Pancreas (tissue), 10 donors: ENCODE measurements at regions not wholly inside any gene's neighbourhood (a gene's known extent, or its start where the extent isn't known, plus 50 kb on each side); places are given as distances from the start of the nearest gene placed in this dataset.
"Not testable (repeated sequence)": the region's sequence is repeated elsewhere in the genome, so short reads cannot be mapped to it uniquely, and the experiment has no call there.

Experiments used
- ATAC-seq, 4 donors: fragments of 200-7000 bp; cut with Tn5 transposase; one replicate each; pipeline versions ENCODE4 v1.8.0 to v1.9.1; 2020; ENCODE audit warnings: mild to moderate bottlenecking in 4 of 4, moderate library complexity in 4 of 4
- DNase-seq, 6 donors: peaks; one replicate each; pipeline ENCODE4 v3.0.0-alpha.2; 2020
- FAIRE-seq: peaks from 2 replicates; lab custom pipeline; 2012; peaks lifted over from hg19 to GRCh38; lab: Jason Lieb, UNC
- H3K27ac ChIP-seq, 4 donors: fragments of 200-600 bp; sonication (generic); 1 replicate in 3 of 4; 2 replicates in 1 of 4; pipeline versions ENCODE4 v1.5.0 to v1.8.0; 2020
- H3K27me3 ChIP-seq, 4 donors: fragments of 200-600 bp; one replicate each; pipeline ENCODE4 v1.8.0; 2021
- H3K36me3 ChIP-seq, 3 donors: fragments of 200-600 bp; sonication (generic) in 1 of 3; one replicate each; pipeline versions ENCODE4 v1.5.0 to v1.8.0; 2020 to 2021
- H3K4me1 ChIP-seq, 3 donors: fragments of 200-600 bp; one replicate each; pipeline ENCODE4 v1.8.0; 2021
- H3K4me3 ChIP-seq, 4 donors: fragments of 200-600 bp; sonication (generic) in 2 of 4; one replicate each; pipeline versions ENCODE4 v1.5.0 to v1.8.0; 2020 to 2021
- H3K9me3 ChIP-seq, 4 donors: fragments of 200-600 bp; one replicate each; pipeline ENCODE4 v1.8.0; 2021
- WGBS, 2 donors: extraction: QIAGEN DNeasy Blood & Tissue Kit; methylation state at CpG; one replicate each; pipeline ENCODE4 v1.1.7; 2013; 5-methylcytosine and 5-hydroxymethylcytosine counted together
- intact Hi-C, 3 donors: fragments of 100-400 bp; cut with DNase I; formaldehyde crosslinking; loops; one replicate each; pipeline versions ENCODE4 v1.11.1 to v1.14.2; 2022
- TF ChIP-seq, protein P1 (sequence below), 4 donors: fragments of 200-600 bp; sonication (generic) in 3 of 4; IDR thresholded peaks; one replicate each; pipeline versions ENCODE4 v1.5.0 to v1.8.0; 2021; ENCODE audit warnings: antibody characterized with exemption in 4 of 4
- donor health status: healthy with polysubstance abuse.
- donor health status: DM: no; HTN: no; CAD: no; lungs with moderate emphysema.
- donor health status: DM: no; HTN: no; CAD: no.
- donor health status: control.
- donor health status: control.
- donor health status: Bipolar disorder and iron deficiency.
- donor health status: DM: yes; HTN: yes; CAD: no.
- donor health status: DM: no; HTN: no; CAD: no.
- donor health status: DM: no; HTN: no; CAD: no.
- donor health status: DM: yes; HTN: yes; CAD: no.

DNA sequence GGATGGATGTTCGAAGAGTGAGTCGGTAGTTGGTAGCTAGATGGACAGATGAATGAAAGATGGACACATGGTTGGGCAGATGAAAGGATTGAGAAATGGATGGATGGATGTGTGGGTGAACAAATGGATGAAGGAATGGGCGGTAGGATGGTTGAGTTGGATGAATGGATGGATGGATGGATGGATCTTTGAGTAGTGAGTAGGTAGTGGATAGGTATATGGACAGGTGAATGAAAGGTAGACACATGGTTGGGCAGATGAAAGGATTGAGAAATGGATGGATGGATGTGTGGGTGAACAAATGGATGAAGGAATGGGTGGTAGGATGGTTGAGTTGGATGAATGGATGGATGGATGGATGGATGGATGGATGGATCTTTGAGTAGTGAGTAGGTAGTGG lies 97.0 kb upstream of the ADAMTS2 start:
- H3K4me1 ChIP-seq, H3K36me3 ChIP-seq, H3K27me3 ChIP-seq, H3K9me3 ChIP-seq, FAIRE-seq, H3K4me3 ChIP-seq, ATAC-seq, intact Hi-C loops, DNase-seq, H3K27ac ChIP-seq: not testable (repeated sequence)
- WGBS, 2 donors: 86 to 93% methylated on average over 3 of the region's 3 CpGs

DNA sequence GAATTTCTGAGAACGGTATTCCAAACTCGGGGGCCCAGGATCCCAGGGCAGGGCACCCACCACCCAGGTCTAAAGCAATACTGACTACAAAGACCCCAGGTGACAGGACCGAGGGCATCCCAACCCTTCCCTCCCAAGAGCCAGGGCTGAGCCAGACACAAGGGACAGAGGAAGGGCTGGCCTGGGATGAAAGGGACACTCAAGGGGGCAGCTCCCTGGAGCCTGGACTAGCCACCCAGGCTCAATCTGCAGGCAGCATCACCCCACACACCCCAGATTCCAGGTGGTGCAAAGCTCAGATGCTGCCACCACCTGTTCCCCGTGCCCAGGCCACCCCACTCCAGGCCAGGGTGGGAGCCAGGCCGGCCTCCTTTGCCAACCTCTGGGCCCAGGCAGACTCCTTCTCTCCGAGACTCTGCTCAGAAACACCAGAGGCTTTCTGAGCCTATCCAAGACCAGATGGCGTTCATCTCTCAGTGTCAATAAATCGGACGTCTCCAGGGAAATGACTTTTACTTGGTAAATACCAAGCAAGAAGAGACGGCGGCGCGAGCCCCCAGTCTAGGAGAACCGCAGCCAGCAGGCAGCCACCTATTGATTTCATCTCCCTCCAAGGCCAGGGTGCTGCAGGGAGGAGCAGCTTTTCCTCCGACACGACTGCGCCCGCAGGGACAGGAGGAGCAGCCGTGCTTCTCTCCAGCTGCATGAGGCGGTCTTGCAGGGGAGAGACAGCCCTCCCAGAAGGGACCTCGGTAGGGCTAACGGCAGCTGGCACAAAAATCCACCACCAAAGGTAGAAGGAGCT lies 94.1 kb upstream of the ADAMTS2 start:
- Histone ChIP-seq H3K4me1 (no peaks in the 10 kb centered on the region), H3K27ac (no peak overlapping the region), H3K36me3 (no peaks in the 10 kb centered on the region), H3K9me3 (no peaks in the 10 kb centered on the region), H3K4me3 (no peak overlapping the region), H3K27me3 (no peaks in the 10 kb centered on the region)
- ATAC-seq (no peak), FAIRE-seq (no peak), DNase-seq (no peak)
- TF ChIP-seq, protein P1, sequence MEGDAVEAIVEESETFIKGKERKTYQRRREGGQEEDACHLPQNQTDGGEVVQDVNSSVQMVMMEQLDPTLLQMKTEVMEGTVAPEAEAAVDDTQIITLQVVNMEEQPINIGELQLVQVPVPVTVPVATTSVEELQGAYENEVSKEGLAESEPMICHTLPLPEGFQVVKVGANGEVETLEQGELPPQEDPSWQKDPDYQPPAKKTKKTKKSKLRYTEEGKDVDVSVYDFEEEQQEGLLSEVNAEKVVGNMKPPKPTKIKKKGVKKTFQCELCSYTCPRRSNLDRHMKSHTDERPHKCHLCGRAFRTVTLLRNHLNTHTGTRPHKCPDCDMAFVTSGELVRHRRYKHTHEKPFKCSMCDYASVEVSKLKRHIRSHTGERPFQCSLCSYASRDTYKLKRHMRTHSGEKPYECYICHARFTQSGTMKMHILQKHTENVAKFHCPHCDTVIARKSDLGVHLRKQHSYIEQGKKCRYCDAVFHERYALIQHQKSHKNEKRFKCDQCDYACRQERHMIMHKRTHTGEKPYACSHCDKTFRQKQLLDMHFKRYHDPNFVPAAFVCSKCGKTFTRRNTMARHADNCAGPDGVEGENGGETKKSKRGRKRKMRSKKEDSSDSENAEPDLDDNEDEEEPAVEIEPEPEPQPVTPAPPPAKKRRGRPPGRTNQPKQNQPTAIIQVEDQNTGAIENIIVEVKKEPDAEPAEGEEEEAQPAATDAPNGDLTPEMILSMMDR (IDR thresholded peaks at IDR 0.05): no peak
- WGBS, 2 donors: 38 to 42% methylated on average over 22 of the region's 22 CpGs
- intact Hi-C loops: no loop called here

DNA sequence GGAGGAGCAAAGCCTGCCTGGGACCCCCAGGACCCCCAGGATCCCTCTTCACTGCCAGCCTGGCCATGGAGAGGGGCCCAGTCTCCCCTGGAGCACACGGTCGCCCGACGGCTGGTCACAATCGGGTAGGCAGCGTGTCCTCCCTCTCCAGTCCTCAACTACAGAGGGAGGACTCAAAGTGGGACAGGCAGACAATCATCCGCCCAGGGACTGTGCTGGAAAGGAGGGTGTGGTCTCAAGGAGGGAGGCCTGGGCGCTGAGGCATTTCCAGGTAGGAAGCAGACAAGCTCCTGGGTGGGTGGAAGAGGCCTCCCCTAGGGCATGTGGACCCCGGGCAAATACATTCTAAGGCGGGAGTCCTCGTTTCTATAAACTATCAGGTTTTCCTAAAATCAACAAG lies 93.2 kb upstream of the ADAMTS2 start:
- no peak for FAIRE-seq
- 56 to 77% methylated on average over 11 of the region's 11 CpGs for WGBS, 2 donors

DNA sequence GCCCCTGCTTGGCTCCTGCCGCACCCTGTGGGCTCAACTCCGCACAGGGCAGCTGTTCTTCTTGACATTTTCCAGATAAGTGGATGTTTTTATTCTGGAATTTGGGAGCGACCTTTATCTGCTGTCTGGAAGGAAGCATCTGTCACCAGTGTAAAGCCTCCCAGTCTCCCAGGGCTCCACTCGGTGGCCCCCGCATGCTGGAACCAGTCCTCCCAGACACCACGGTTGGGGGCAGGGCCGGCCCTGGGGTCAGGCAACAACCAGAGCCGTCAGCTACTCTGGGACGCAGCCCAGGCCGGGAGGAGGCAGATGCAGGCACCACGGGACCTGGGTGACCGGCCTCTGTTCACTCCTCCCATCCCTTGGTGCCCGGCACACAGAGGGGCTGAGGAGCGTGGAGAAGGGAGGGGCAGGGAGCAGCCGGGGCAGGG lies 92.8 kb upstream of the ADAMTS2 start:
- Histone ChIP-seq H3K4me1 (no peaks in the 10 kb centered on the region), H3K4me3 (no peak overlapping the region), H3K27me3 (no peaks in the 10 kb centered on the region), H3K36me3 (no peaks in the 10 kb centered on the region), H3K27ac (no peak overlapping the region), H3K9me3 (no peaks in the 10 kb centered on the region)
- no peak for FAIRE-seq
- 25 to 30% methylated on average over 14 to 15 of the region's 15 CpGs for WGBS, 2 donors
- peak in 2 of 4 donors; percentile 34 to 42 for ATAC-seq
- intact Hi-C loops: no loop called here
- peak in 3 of 6 donors; percentile 16 to 60 (median 40) for DNase-seq
- TF ChIP-seq, protein P1 (IDR thresholded peaks at IDR 0.05): no peak

More for the DNA sequence above, 93.2 kb upstream of the ADAMTS2 start:
- Histone ChIP-seq H3K4me1 (no peaks in the 10 kb centered on the region), H3K36me3 (no peaks in the 10 kb centered on the region), H3K27ac (no peak overlapping the region), H3K27me3 (no peaks in the 10 kb centered on the region), H3K4me3 (no peak overlapping the region), H3K9me3 (no peaks in the 10 kb centered on the region)
- intact Hi-C loops: no loop called here
- ATAC-seq: no peak
- TF ChIP-seq, protein P1 (IDR thresholded peaks at IDR 0.05): no peak
- no peak for DNase-seq

DNA sequence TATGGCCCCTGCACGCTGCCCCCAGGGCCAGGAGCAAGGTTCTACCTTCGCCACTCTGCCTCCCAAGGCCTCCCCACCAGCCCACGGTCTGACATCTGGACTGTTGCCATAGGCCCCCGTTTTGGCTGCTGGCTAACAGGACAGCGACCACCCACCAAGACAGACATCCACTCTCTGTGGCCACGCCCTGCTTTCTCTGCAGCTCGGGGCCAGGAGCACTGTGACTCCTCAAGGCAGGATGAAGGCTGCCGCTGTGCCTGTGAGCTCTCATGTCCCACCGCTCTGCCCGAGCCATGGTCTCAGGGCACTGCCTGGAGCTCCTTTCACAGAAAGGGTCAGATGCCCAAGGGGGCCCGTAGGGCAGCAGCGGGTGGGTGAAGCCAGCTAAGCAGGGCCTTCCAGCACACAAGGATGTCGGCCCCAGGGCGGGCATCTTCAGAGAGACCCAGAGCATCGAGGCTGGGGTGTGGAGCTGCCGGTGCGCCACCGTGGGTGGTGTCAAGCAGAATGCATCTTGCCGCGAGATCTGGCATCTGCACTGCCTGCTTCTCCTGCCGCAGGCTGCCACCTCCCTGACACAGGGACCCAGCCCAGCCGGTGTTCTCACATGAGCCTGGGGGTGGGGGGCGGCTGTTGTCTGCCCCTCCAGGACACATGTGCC lies 92.2 kb upstream of the ADAMTS2 start:
- Histone ChIP-seq H3K4me1 (no peaks in the 10 kb centered on the region), H3K9me3 (no peaks in the 10 kb centered on the region), H3K27ac (no peak overlapping the region), H3K4me3 (no peak overlapping the region), H3K36me3 (no peaks in the 10 kb centered on the region), H3K27me3 (no peaks in the 10 kb centered on the region)
- FAIRE-seq (no peak), DNase-seq (peak in 1 of 6 donors; percentile 60), ATAC-seq (no peak)
- 60 to 65% methylated on average over 22 to 23 of the region's 23 CpGs for WGBS, 2 donors
- TF ChIP-seq, protein P1 (IDR thresholded peaks at IDR 0.05): no peak
- intact Hi-C loops: no loop called here
